ENCODE measurements at regions not wholly inside any gene's neighbourhood (a gene's known extent, or its start where the extent isn't known, plus 50 kb on each side); places are given as distances from the start of the nearest gene placed in this dataset.

DNA sequence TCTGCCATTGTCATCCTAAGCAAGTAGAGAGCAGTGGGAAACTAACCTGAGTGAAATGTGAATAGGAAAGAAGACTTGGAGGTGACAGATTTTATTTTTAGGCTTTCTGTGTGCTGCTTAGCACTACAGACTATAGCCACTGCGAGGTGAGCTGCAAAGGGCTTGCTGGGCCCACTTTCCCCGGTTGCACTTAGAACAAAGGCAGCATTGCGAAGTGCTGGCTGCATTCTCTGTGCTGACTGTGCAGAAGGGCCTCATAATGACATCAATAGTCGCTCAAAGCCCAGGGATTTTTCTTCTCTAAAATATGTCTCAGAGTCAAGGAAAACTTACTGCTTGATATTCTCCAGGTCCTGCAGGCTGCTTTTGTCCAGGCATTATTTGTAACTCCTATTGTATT lies 592.1 kb downstream of the TDRD15 start:
- TF ChIP-seq, protein P1, sequence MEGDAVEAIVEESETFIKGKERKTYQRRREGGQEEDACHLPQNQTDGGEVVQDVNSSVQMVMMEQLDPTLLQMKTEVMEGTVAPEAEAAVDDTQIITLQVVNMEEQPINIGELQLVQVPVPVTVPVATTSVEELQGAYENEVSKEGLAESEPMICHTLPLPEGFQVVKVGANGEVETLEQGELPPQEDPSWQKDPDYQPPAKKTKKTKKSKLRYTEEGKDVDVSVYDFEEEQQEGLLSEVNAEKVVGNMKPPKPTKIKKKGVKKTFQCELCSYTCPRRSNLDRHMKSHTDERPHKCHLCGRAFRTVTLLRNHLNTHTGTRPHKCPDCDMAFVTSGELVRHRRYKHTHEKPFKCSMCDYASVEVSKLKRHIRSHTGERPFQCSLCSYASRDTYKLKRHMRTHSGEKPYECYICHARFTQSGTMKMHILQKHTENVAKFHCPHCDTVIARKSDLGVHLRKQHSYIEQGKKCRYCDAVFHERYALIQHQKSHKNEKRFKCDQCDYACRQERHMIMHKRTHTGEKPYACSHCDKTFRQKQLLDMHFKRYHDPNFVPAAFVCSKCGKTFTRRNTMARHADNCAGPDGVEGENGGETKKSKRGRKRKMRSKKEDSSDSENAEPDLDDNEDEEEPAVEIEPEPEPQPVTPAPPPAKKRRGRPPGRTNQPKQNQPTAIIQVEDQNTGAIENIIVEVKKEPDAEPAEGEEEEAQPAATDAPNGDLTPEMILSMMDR (IDR thresholded peaks at IDR 0.05; ENCODE audit: low read depth, low read length, missing control alignments), result no peak
- DNase-seq (ENCODE audit: extremely low read depth, low read depth), result no peak
- H3K4me3 ChIP-seq (replicated peaks; ENCODE audit: low read depth, low read length), result no peak overlapping the region

DNA sequence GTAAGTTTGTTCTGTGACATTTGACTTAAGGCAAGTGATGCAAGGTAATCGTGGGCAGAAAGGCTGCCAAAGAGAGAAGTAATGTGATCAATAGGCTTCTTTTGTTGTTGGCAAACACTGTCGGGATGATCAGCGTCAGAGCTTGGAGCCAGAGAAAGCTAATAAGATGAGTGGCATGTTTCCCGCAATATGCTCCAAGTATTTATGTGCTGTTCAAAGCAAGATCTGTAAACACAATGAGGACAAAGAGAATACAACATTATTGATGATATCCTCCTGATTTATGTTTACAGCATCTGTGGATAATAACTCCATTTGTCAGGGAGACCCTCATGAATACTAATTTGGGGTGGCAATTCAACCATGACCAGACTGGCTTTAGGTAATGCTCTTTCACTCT lies 603.3 kb downstream of the TDRD15 start:
- TF ChIP-seq, protein P1 (IDR thresholded peaks at IDR 0.05; ENCODE audit: low read depth, low read length, missing control alignments), result no peak
- no peak overlapping the region for H3K4me3 ChIP-seq (replicated peaks; ENCODE audit: low read depth, low read length)
- DNase-seq (ENCODE audit: extremely low read depth, low read depth), result no peak

DNA sequence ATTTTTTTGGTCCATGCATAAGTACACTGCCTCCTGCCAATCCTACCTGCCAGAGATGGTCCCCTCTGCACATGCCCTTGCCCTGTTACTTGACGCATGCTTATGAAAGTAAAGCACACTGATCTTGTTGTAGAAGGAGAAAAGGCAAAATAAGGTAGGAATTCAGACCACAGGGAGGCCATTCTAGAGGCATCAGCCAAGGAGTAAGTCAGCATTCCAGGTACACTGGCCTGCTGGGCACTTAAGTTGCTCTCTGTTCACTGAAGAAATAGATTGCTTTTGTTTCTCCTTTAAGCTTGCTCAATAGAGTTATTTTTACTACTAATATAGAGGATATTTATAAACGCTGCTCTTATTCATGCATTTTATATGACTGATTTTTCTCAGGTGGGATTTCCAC lies 604.4 kb downstream of the TDRD15 start:
- no peak for DNase-seq (ENCODE audit: extremely low read depth, low read depth)
- no peak overlapping the region for H3K4me3 ChIP-seq (replicated peaks; ENCODE audit: low read depth, low read length)
- TF ChIP-seq, protein P1 (IDR thresholded peaks at IDR 0.05; ENCODE audit: low read depth, low read length, missing control alignments), result no peak

DNA sequence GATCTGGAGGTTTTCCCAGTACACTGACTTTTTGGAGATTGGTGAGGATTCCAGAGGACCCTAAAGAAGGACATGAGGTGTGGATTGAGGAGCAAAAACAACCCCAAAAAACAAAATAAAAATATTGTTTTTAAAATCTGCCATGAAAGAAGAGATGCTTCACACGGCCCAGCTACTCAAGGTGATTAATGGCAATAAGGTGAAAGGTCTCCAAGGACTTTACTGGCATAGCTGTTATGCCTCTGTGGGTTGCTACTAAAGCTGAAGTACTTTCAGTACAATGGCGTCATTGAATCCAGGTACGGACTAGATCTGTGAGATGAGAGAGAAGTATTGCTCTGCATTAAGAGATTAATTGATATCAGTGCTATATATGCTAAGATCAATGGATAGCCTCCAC lies 606.4 kb downstream of the TDRD15 start:
- no peak overlapping the region for H3K4me3 ChIP-seq (replicated peaks; ENCODE audit: low read depth, low read length)
- TF ChIP-seq, protein P1 (IDR thresholded peaks at IDR 0.05; ENCODE audit: low read depth, low read length, missing control alignments), result no peak
- DNase-seq (ENCODE audit: extremely low read depth, low read depth), result no peak

DNA sequence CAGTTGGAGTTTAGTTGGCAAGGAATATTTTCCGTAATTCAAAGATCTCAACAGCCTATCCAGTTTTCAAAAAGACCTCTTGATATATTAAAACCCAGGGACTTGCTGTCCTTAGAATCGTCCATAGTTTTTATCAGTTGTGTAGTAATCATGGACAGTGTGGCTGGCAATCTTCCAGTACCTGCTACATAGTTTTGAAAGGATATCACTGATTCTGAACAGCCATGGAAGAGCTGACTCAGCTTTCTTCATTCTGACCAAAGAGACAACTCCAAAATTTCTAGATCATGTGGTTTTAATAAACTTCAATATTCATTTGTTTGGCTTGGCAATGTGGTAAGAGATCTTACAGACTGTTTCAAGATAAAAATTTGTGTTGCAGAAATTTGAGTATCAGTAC lies 616.7 kb downstream of the TDRD15 start:
- DNase-seq (ENCODE audit: extremely low read depth, low read depth), result peak; percentile 0
- TF ChIP-seq, protein P1 (IDR thresholded peaks at IDR 0.05; ENCODE audit: low read depth, low read length, missing control alignments), result no peak
- no peak overlapping the region for H3K4me3 ChIP-seq (replicated peaks; ENCODE audit: low read depth, low read length)

DNA sequence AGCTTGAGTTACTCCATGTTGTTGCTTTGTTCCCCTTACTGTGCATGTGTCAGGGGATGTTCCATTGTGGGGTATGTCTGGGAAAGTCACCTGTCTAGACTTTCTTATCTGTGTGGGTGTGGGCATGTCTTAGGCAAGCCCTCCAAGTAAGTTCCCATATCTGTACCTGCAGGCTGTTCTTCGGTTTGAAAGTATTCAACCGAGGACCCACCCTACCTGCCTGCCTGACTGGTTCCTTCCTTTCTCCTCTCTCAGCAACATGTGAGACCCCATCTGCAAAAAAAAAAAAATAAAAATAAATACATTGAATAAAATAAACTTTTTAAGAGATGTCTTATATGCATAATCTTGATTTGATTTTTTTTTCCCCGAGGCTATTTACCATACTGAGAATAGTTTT lies 622.7 kb downstream of the TDRD15 start:
- TF ChIP-seq, protein P1 (IDR thresholded peaks at IDR 0.05; ENCODE audit: low read depth, low read length, missing control alignments), result no peak
- DNase-seq (ENCODE audit: extremely low read depth, low read depth), result no peak
- H3K4me3 ChIP-seq (replicated peaks; ENCODE audit: low read depth, low read length), result no peak overlapping the region

DNA sequence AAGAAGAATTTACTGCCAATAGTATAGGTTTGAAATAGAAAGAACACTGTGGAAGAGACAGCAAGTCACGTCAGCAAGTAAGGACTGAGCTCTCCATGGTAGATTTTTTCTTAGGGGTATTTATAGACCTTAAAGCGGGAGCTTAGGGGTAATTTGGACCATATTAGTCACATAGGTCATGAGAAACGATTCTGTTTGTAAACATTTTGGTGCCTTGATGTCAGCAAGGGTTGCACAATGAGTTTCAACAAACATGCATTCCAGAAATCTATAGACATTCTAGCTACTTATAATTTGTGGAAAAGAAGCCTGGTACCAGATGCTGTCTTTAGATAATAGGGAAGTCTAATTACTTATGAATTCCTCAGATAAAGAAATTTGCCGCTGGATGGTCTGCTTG lies 624.7 kb downstream of the TDRD15 start:
- no peak overlapping the region for H3K4me3 ChIP-seq (replicated peaks; ENCODE audit: low read depth, low read length)
- no peak for DNase-seq (ENCODE audit: extremely low read depth, low read depth)
- TF ChIP-seq, protein P1 (IDR thresholded peaks at IDR 0.05; ENCODE audit: low read depth, low read length, missing control alignments), result no peak

Data from HFF-Myc (cell line).